B cell (primary cell): ENCODE measurements at regions not wholly inside any gene's neighbourhood (a gene's known extent, or its start where the extent isn't known, plus 50 kb on each side); places are given as distances from the start of the nearest gene placed in this dataset.

Experiments used
- ATAC-seq: fragments of 200-7000 bp; cut with Tn5 transposase; one replicate; pipeline ENCODE4 v1.10.0; 2021; ENCODE audit warnings: low read depth, mild to moderate bottlenecking, moderate number of reproducible peaks, moderate library complexity
- CTCF ChIA-PET: fragments of 350-600 bp; sonication (Branson Sonifier 250); formaldehyde crosslinking; loops from one replicate; lab custom pipeline; 2021; ENCODE audit warnings: antibody characterized with exemption, inconsistent platforms; lab: Charles Lee
- POLR2A ChIA-PET: fragments of 350-600 bp; sonication (Branson Sonifier 250); formaldehyde crosslinking; loops from one replicate; lab custom pipeline; 2021; ENCODE audit warnings: antibody characterized with exemption; lab: Charles Lee
- DNase-seq: peaks from one replicate; pipeline ENCODE4 v3.0.0; 2013
- H2AFZ ChIP-seq: 2 replicates; pipeline ENCODE4 v1.6.1; 2012; ENCODE audit warnings: mild to moderate bottlenecking, low read depth, low read length; ENCODE audit not compliant: insufficient read depth, poor library complexity, severe bottlenecking
- H3K27ac ChIP-seq, 2 donors: 1 replicate in 1 of 2; 2 replicates in 1 of 2; pipeline ENCODE4 v1.5.1; 2012 to 2013; ENCODE audit warnings: low read length in 2 of 2, mild to moderate bottlenecking in 2 of 2, moderate library complexity in 1 of 2
- H3K27me3 ChIP-seq, 4 experiments: fragments of 200-600 bp in 1 of 4; sonication (generic) in 1 of 4; replicated peaks in 1 of 4; 1 replicate in 2 of 4; 2 replicates in 2 of 4; pipeline versions ENCODE4 v1.6.1 to v1.7.0; 2013 to 2016; ENCODE audit warnings: low read length in 3 of 4, mild to moderate bottlenecking in 2 of 4, mixed read lengths in 1 of 4, moderate library complexity in 1 of 4; ENCODE audit not compliant: insufficient read depth in 4 of 4, control insufficient read depth in 3 of 4; ENCODE audit errors: control extremely low read depth in 1 of 4
- H3K36me3 ChIP-seq, 2 experiments: replicated peaks in 1 of 2; 1 replicate in 1 of 2; 2 replicates in 1 of 2; pipeline versions ENCODE4 v1.6.1 to v1.7.1; 2013; ENCODE audit warnings: low read length in 1 of 2; ENCODE audit not compliant: insufficient read depth in 2 of 2, control insufficient read depth in 1 of 2; ENCODE audit errors: control extremely low read depth in 1 of 2, extremely low read depth in 1 of 2
- H3K4me1 ChIP-seq, 2 donors: fragments of 200-600 bp in 1 of 2; sonication (generic) in 1 of 2; 1 replicate in 1 of 2; 2 replicates in 1 of 2; pipeline versions ENCODE4 v1.5.1 to v1.6.1; 2013 to 2017; ENCODE audit warnings: low read length in 2 of 2; ENCODE audit not compliant: control insufficient read depth in 2 of 2, insufficient read depth in 2 of 2
- H3K4me2 ChIP-seq: replicated peaks from 2 replicates; pipeline ENCODE3; 2012; ENCODE audit warnings: mild to moderate bottlenecking, low read depth, low read length; ENCODE audit not compliant: poor library complexity, severe bottlenecking
- H3K4me3 ChIP-seq, 5 experiments: fragments of 200-600 bp in 1 of 5; sonication (generic) in 1 of 5; 1 replicate in 3 of 5; 2 replicates in 2 of 5; pipeline versions ENCODE4 v1.5.1 to v1.7.0; 2011 to 2016; ENCODE audit warnings: low read length in 4 of 5, mild to moderate bottlenecking in 4 of 5, low read depth in 2 of 5, control low read depth in 1 of 5, moderate library complexity in 1 of 5; ENCODE audit not compliant: insufficient read depth in 1 of 5; ENCODE audit errors: control extremely low read depth in 1 of 5, extremely low read depth in 1 of 5
- H3K79me2 ChIP-seq: fragments of 200-600 bp; sonication (generic); one replicate; pipeline ENCODE4 v1.6.0; 2016; ENCODE audit warnings: low read length; ENCODE audit not compliant: control insufficient read depth, insufficient read depth
- H3K9ac ChIP-seq: fragments of 200-600 bp; sonication (generic); 2 replicates; pipeline ENCODE4 v1.6.1; 2017; ENCODE audit warnings: mild to moderate bottlenecking, low read length, moderate library complexity
- H3K9me3 ChIP-seq, 3 donors: one replicate each; pipeline versions ENCODE4 v1.6.1 to v1.7.1; 2013; ENCODE audit warnings: low read length in 2 of 3; ENCODE audit not compliant: control insufficient read depth in 2 of 3, insufficient read depth in 1 of 3; ENCODE audit errors: control extremely low read depth in 1 of 3
- H4K20me1 ChIP-seq: 2 replicates; pipeline ENCODE4 v1.6.0; 2012; ENCODE audit warnings: mild to moderate bottlenecking, low read length; ENCODE audit not compliant: insufficient read depth, control insufficient read depth, poor library complexity, severe bottlenecking
- H3K27ac Mint-ChIP-seq: one replicate; pipeline ENCODE4 v1.8.0; 2021; ENCODE audit warnings: mixed read lengths
- H3K27me3 Mint-ChIP-seq: one replicate; pipeline ENCODE4 v1.8.0; 2021; ENCODE audit warnings: mixed read lengths
- H3K4me1 Mint-ChIP-seq: one replicate; pipeline ENCODE4 v1.8.0; 2021; ENCODE audit warnings: mixed read lengths
- H3K4me3 Mint-ChIP-seq: one replicate; pipeline ENCODE4 v1.8.0; 2021; ENCODE audit warnings: mixed read lengths
- H3K9me3 Mint-ChIP-seq: one replicate; pipeline ENCODE4 v1.8.0; 2022; ENCODE audit warnings: mixed read lengths; ENCODE audit not compliant: insufficient read depth
- CTCF ChIP-seq: fragments of 200-600 bp; IDR thresholded peaks from one replicate; pipeline ENCODE4 v1.8.0; 2022; ENCODE audit warnings: antibody characterized with exemption, mild to moderate bottlenecking
- EZH2 ChIP-seq: IDR thresholded peaks from 2 replicates; pipeline ENCODE4 v1.6.1; 2012; ENCODE audit warnings: borderline replicate concordance, low read depth, mild to moderate bottlenecking, moderate library complexity, low read length; ENCODE audit not compliant: insufficient read depth, poor library complexity, severe bottlenecking
- WGBS: methylation state at CpG from one replicate; pipeline ENCODE4 v1.1.5; 2013; ENCODE audit warnings: missing lambda C conversion rate; ENCODE audit not compliant: insufficient coverage; 5-methylcytosine and 5-hydroxymethylcytosine counted together
- intact Hi-C: fragments of 100-400 bp; cut with micrococcal nuclease; formaldehyde crosslinking; loops from one replicate; pipeline ENCODE4 v1.10.0; 2022

DNA sequence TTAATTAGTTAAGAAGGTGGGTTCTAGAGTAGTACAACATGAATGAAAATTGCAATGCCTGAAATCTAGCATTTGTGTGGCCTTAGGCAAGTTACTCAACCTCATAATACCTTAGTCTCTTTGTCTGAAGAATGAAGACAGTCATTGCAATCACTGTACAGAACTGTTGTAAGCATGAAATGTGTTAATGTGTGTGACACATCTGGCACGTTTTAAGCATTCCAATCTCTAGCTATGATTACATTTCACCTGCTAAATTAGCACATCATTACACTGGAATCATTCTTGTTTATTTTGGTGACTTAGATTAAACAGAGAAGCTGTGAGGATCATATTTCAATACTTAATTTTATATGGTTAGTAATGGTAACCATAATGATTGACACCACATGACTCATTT, 629.7 kb upstream of the KIF2B start:
- H3K27ac ChIP-seq, result no peak overlapping the region
- Mint-ChIP-seq H3K4me3 (no peak overlapping the region), H3K9me3 (no peaks in the 10 kb centered on the region), H3K4me1 (no peaks in the 10 kb centered on the region), H3K27ac (no peak overlapping the region), H3K27me3 (no peaks in the 10 kb centered on the region)
- no peaks in the 10 kb centered on the region for H3K36me3 ChIP-seq
- no peak overlapping the region for H3K9ac ChIP-seq
- ChIA-PET CTCF (no interaction called here), POLR2A (no interaction called here)
- H3K4me2 ChIP-seq, result no peak overlapping the region
- H3K27me3 ChIP-seq, result no peaks in the 10 kb centered on the region
- H4K20me1 ChIP-seq, result no peaks in the 10 kb centered on the region
- H3K4me1 ChIP-seq, result no peaks in the 10 kb centered on the region
- DNase-seq (no peak), ATAC-seq (no peak)
- no peaks in the 10 kb centered on the region for H3K79me2 ChIP-seq
- H3K4me3 ChIP-seq, result no peak overlapping the region
- intact Hi-C loops, result no loop called here
- H3K9me3 ChIP-seq, result peaks cover 0 to 4% (median 0%) of the 10 kb centered on the region in 3 donors
- TF ChIP-seq CTCF, result no peak
- no peak for TF ChIP-seq EZH2
- WGBS, result no CpG with 5 or more reads among the region's 1 CpG
- no peak overlapping the region for H2AFZ ChIP-seq

DNA sequence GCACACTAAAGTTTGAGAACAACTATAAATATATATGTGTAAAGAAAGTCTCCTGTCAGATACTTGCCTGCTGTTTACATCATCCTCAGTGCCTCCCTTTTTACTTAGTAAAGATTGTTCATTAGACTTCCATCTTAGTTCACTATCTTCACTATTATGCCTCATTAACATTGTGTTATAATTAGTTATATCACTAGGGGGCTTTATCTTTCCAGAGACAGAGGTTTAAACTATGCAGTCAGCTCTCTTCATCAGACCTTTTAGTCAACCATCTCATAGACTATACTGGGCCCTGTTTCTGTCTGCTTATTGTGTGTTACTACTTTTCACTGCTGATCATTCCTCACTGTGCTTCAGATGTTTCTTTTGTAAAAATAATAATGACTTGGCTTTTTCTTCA, 630.8 kb upstream of the KIF2B start:
- no peaks in the 10 kb centered on the region for H4K20me1 ChIP-seq

More for the DNA sequence above, 630.8 kb upstream of the KIF2B start:
- Histone ChIP-seq H2AFZ (no peak overlapping the region), H3K9me3 (peaks cover 0 to 4% (median 0%) of the 10 kb centered on the region in 3 donors), H3K4me2 (no peak overlapping the region), H3K9ac (no peak overlapping the region), H3K36me3 (no peaks in the 10 kb centered on the region), H3K4me3 (no peak overlapping the region), H3K79me2 (no peaks in the 10 kb centered on the region), H3K27ac (no peak overlapping the region), H3K4me1 (no peaks in the 10 kb centered on the region), H3K27me3 (no peaks in the 10 kb centered on the region)
- no peak for ATAC-seq
- no peak for DNase-seq
- Mint-ChIP-seq H3K4me3 (no peak overlapping the region), H3K9me3 (no peaks in the 10 kb centered on the region), H3K4me1 (no peaks in the 10 kb centered on the region), H3K27me3 (no peaks in the 10 kb centered on the region), H3K27ac (no peak overlapping the region)
- intact Hi-C loops, result no loop called here
- POLR2A ChIA-PET, result no interaction called here
- CTCF ChIA-PET, result no interaction called here
- TF ChIP-seq EZH2 (no peak), CTCF (no peak)
